GM21529 (cell line): ENCODE measurements at regions not wholly inside any gene's neighbourhood (a gene's known extent, or its start where the extent isn't known, plus 50 kb on each side); places are given as distances from the start of the nearest gene placed in this dataset.

Source experiments
- ATAC-seq: cut with Tn5 transposase; IDR thresholded peaks from one replicate; pipeline ENCODE4 v1.9.1; 2021; ENCODE audit not compliant: unreplicated experiment

GRCh38 chr3:106728315-106729098 is 648.7 kb upstream of the CCDC54 start:
- no peak for ATAC-seq

- no peak for ATAC-seq
Observed at GRCh38 chr3:106729481-106729880, 647.8 kb upstream of the CCDC54 start.

DNA sequence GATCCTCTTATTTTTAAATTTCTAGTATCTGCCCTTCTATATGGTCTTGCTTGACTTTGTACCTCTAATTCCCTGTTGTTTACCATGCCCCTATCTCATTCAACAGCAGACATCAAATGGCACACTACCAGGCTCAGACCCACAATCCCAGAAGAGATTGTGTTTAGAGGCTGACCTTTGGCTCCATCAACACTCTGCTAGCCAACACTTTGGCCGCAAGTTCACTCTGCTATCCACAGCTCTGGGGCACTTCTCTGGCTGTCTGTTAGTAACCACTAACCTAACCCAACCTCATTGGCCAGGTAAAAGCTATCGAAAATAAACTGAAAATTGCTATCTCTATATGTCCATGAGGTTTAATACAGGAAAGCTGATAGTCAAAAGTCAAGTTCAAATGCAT is 646.0 kb upstream of the CCDC54 start:
- ATAC-seq, result no peak

DNA sequence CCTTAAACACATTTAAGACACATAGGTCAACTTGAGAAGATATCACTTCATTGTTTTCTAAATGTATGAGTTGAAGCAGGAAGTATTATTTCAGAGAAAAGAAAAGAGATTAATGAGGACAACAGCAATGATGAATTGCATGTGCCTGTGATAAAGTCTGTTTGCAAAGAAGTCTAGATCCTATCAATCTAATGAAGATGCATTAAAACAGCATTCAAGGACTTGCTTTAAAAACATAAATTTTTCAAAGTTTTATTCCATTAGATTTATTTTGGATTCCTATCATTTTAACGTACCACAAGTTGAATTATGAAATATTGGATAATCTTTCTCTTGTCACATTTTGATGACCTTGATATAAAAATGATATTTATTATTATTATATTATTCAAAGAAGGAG is 642.5 kb upstream of the CCDC54 start:
- no peak for ATAC-seq

DNA sequence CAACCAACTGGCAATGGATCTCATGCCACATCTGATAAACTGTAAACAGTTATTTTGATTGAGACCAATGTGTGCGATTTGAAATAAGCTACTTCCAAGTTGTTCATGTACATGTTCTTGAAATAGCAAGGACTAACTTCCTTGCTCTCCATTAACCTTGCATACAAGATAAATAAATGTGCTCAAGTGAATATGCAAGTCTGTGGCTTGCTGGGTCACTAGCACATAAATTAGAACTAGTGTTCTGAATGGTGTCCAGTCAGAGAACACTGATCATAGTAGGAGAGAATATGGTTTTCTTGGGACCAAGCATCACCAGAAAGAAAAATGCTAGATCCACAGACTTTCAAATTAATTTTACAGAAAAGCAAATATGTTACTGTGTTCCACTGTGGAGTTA is 640.0 kb upstream of the CCDC54 start:
- ATAC-seq, result no peak

GRCh38 chr3:106740116-106740515 is 637.1 kb upstream of the CCDC54 start:
- ATAC-seq, result no peak

DNA sequence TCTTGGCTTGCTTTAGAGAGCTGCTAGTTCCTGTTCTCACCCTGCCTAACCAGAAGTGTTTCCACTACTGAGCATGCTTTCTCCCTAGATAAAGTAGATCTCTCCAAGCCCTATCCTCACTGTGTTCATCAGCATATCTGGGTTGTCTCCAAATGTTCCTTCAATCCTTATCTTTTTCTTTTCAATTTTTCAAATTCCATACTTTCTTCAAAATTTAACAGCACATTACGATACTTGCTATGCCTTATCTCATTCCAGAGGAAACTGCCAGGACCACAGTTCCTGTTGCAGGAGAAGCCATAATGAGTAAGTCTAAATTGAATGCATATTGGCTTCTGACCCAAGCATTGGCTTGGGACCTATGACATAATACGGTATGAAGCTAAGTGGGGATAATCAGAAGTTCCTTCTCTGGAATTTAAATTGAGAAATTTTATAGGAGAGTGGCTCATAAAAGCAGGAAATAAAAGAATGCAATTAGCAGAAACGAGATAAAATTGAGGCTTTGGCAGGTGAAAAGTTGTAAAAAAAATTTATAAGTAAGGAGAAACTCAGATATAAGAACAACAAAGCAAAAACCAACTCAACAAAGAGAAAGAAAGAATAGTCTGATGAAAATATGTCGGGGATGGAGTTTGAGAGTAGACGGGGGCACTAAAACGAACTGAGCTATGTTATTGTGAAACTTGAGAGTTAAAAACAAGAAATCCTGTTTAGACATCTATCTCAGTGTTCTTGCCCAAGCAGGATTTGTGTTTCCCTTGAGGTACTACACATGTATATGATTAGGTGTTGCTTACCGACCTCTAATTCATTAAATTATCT is 631.7 kb upstream of the CCDC54 start:
- no peak for ATAC-seq

DNA sequence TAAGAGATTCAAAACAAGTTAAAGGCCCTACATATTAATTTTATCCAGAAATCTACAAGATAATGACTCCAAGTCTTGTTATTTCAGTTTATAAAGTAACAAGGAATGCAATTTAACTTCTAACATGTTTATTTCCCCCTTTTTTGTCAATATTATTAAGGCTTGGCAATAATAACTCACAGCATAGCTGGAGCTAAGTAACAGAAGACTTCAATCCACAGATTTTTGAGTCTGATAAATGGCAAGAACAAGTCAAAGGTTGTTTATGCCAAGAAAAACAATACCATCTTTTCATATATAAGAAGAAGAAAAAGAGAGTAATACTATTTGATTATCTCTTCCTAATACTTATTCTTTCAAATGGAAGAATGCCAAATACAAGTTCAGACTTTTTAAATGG is 631.0 kb upstream of the CCDC54 start:
- no peak for ATAC-seq

DNA sequence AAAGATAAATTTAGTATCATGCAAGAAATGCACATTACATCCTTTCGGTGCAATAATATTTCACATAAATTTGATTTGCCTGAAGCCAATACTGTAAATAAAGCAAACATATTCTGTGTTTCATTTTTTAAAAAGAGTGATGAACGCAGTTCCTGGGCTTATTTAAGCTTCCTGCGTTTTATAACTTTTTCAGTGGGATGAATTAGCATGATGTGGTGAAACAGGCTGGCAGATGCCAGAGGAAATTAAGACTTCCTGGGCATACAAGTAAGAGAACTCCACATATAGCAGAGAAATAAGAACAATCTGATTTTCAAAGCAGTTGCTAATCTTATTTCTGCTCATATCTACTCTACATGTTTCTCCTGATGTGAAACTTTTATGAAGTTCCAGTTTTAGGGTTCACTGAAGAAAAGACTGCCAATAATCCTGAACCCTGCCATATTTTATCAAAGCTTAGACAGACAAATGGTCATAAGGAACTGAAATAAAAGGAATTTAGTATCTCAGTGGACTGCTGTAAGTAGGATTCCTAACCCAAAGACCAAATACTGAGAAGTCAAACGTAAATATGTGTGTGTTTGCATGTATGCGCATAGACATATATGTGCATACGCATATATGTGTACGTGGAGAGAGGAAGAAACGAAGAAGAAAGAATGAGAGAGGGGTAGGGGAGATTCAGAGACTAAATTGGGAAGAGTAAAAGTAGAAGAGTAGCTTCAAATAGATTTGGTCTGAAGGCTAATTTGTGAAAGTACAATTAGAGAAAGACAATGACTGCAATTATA is 628.6 kb upstream of the CCDC54 start:
- ATAC-seq, result no peak

DNA sequence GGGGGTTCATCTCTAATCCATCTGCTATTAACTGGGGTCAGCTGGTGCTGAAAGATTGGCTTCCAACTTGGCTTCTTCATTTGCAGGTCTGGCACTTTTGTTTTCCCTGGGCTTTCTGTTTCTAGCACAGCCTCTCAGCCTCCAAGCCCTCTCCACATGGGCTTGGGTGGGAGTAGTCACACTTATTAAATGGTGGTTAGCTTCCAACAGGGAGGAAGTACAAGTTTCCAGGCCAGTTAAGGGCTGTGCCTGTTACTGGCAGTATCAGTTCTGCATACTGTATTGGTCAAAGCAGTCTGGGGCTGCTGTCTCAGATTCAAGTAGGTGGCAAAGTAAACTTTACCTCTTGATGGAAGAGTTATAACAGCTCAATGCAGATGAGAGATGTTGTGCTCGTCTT is 627.1 kb upstream of the CCDC54 start:
- ATAC-seq, result no peak

- no peak for ATAC-seq
Observed at GRCh38 chr3:106755336-106755735, 621.9 kb upstream of the CCDC54 start.

DNA sequence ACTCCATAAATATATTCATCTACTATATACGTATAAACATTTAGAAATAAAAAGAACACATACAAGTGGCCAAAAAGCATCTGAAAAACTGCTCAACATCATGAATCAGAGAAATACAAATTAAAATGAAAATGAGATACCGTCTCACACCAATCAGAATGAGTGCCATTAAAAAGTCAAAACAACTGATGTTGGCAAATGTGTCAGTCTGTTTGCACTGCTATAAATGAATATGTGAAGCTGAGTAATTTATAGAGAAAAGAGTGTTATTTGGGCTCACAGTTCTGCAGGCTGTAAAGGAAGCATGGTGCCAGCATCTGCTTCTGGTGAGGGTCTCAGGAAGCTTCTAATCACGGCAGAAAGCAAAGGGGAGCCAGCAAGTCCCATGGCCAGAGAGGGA is 620.3 kb upstream of the CCDC54 start:
- ATAC-seq, result no peak

GRCh38 chr3:106758459-106758858 is 618.8 kb upstream of the CCDC54 start:
- ATAC-seq, result no peak

GRCh38 chr3:106759731-106760130 is 617.5 kb upstream of the CCDC54 start:
- no peak for ATAC-seq

DNA sequence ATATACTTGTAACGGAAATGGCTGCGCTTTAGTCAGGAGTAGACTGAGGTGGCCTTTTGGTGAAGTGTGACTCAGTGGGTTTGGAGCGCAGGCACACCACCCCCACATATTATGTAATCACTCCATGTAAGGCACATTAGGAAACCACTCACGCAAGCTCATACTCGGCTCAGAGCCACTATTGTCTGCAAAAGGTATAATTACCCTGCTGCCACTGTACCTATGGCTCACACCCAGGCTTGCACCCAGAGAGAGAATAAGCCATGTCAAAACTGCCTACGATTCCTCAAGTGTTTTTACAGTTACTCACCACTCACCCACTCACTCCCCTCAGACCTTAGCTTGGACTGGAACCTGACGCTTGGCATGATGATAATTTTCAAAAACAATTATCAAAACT is 611.9 kb upstream of the CCDC54 start:
- ATAC-seq, result no peak

GRCh38 chr3:106768941-106769480 is 608.2 kb upstream of the CCDC54 start:
- ATAC-seq, result no peak

DNA sequence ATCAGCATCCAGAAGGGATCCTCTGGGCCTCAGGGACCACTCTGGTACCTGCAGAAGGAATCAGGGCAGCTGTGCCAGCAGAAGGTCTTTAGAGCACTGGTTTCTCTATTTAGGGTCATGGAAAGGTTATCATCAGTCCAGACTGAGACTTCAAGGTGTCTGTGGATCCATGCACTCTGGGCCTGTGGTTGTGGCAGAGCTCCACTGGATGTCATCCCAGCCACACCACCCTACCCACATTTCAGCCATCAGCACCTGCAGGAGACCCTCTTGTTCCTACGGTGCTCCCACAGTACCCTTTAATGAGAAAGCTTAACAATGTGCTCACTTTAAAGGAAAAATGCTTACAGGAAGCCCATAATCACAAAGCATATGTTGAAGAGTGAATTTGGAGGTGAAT is 603.4 kb upstream of the CCDC54 start:
- ATAC-seq, result no peak

DNA sequence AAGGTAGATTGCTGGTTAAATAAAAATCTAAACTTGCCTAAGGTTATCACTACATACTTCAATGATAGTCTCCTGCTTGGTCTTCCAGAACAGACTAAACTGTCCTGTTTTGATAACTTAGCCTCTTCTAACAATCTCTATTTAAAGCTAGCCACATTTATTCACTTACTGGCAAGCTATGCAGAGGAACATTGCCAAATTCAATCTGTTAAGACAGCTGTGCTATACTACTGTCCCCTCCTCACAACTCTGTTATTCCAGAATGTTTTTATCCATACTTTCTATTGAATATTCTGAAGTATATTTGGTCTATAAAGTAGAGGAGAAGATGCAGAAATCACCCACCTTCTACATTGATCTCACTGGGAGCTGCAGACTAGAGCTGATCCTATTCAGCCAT is 594.0 kb upstream of the CCDC54 start:
- ATAC-seq, result no peak

DNA sequence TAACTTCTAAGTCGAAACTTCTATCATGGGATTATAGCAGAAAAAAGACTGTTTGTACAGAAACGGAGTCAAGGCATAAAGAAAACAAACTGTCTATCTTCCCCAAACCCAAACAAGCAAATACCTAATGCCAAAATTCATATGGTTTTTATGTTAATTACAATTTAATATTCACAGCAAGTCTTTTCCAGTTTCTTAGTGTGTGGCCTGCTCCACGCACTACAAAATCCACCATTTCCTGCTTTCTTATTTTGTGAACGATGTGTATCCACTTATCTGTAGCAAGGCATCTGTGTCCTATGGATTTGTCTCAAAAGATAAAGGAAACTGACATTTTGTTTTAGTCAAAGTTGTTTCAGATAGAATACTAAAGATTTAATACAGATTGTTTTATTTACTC is 588.0 kb upstream of the CCDC54 start:
- no peak for ATAC-seq

- ATAC-seq, result no peak
Observed at GRCh38 chr3:106792716-106793115, 584.5 kb upstream of the CCDC54 start.

DNA sequence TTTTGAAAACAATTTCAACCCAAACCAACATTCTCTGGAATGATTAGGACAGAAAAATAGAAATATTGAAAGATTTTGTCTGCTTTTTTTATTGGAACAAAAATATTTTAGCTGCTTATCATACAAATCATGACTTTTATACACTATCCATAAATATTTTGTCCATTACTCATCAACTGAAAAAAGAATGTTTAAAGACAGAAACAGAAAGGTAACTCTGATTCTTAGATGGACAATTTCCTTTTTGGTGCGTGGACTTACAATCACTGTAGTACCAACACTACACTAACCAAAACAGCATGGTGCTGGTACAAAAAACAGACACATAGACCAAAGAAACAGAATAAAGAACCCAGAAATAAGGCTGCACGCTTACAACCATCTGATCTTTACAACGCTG is 582.8 kb upstream of the CCDC54 start:
- no peak for ATAC-seq
